GM12872 (cell line): ENCODE measurements at regions not wholly inside any gene's neighbourhood (a gene's known extent, or its start where the extent isn't known, plus 50 kb on each side); places are given as distances from the start of the nearest gene placed in this dataset.

ENCODE experiments used
- TF ChIP-seq, protein P1 (sequence below): IDR thresholded peaks from 3 replicates; pipeline ENCODE4 v1.5.1; 2011; ENCODE audit warnings: low read depth, mild to moderate bottlenecking, low read length, moderate library complexity; ENCODE audit not compliant: insufficient read depth

- TF ChIP-seq, protein P1, sequence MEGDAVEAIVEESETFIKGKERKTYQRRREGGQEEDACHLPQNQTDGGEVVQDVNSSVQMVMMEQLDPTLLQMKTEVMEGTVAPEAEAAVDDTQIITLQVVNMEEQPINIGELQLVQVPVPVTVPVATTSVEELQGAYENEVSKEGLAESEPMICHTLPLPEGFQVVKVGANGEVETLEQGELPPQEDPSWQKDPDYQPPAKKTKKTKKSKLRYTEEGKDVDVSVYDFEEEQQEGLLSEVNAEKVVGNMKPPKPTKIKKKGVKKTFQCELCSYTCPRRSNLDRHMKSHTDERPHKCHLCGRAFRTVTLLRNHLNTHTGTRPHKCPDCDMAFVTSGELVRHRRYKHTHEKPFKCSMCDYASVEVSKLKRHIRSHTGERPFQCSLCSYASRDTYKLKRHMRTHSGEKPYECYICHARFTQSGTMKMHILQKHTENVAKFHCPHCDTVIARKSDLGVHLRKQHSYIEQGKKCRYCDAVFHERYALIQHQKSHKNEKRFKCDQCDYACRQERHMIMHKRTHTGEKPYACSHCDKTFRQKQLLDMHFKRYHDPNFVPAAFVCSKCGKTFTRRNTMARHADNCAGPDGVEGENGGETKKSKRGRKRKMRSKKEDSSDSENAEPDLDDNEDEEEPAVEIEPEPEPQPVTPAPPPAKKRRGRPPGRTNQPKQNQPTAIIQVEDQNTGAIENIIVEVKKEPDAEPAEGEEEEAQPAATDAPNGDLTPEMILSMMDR, result no peak
These were observed 921.0 kb upstream of the ROBO1 start for GRCh38 chr3:80688814-80689213.

DNA sequence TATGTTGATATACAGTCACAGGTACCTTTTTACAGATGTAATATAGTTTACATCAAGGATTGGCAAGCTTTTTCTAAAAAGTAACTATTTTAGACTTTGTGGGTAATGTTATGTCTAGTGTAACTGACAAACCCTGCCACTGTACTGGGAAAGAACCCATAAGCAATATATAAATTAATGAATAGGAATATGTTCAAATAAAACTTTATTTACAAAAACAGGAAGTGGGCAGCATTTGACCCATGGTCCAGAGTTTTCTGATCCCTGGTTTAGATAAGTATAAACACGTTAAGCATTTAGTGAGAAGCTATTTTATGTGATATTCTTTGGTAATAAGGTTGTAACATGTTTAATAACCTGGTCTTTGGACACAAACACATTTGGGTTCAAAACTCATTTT lies 915.2 kb upstream of the ROBO1 start:
- TF ChIP-seq, protein P1, result no peak

GRCh38 chr3:80682235-80682634 lies 914.4 kb upstream of the ROBO1 start:
- TF ChIP-seq, protein P1, result no peak

DNA sequence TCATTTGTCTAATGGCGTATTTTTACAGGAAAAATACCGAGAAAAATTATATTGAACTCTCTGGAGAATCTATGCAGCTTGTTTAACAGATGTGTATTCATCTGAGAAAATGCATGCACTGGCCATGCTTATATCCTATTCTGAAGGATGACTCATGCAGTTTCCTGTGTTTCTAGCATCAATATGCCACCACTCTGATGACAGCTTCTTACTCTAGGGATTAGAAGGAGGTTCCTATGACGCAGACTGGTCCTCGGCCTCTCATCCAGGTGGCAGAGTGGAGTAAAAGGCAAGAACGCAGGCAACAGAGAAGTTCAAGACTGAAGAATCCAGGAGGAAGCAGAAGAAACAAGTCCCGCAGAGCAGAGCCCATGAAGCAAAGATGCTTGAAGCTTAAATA lies 910.0 kb upstream of the ROBO1 start:
- TF ChIP-seq, protein P1, result no peak

GRCh38 chr3:80676866-80677265 lies 909.1 kb upstream of the ROBO1 start:
- TF ChIP-seq, protein P1, result no peak

DNA sequence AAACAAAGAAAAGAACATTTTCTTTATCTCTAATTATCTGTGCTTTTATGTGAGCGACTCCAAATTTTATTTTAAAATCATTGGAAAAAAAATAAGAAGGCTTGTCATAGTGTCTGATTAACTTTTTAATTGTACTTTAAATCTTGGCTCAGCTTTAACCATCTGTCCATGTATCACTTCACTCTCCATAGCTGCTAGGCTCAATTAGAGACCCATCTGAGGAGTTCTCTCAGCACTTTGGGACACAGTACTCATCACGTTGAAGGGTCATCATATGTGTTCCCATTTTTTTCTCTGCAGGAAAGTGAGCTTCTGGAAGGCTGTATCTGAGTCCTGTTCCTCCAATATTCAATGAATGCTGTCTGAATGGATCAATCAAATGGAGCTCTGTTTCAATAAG lies 908.5 kb upstream of the ROBO1 start:
- TF ChIP-seq, protein P1, result no peak

DNA sequence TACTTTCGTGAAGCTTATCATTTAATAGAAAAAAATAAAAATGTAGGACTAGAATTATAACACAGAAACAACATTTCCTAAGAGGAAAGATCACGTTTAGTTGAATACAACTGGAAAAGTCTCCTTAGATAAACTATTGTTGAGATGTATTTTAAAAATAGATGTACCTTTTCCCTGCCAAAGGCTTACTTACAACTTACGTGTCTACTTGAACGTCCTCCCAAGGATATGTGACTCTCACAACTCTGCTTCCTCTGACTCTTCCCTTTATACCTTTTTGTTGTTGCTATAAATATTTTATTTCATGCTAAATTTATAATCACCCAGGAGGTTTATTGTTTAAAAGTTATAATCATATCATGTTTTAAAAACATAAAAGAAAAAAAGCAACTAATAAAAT lies 908.0 kb upstream of the ROBO1 start:
- TF ChIP-seq, protein P1, result no peak
